H1 (cell line): ENCODE measurements at regions not wholly inside any gene's neighbourhood (a gene's known extent, or its start where the extent isn't known, plus 50 kb on each side); places are given as distances from the start of the nearest gene placed in this dataset.

ENCODE experiments used
- FOSL1 ChIP-seq: IDR thresholded peaks from 2 replicates; pipeline ENCODE4 v1.6.1; 2011; ENCODE audit warnings: mild to moderate bottlenecking, low read depth, low read length, moderate library complexity; ENCODE audit not compliant: insufficient read depth
- SIRT6 ChIP-seq: IDR thresholded peaks from one replicate; pipeline ENCODE4 v1.7.1; 2012; ENCODE audit warnings: low read length, inconsistent platforms
- SP1 ChIP-seq: IDR thresholded peaks from 2 replicates; pipeline ENCODE4 v1.6.1; 2011; ENCODE audit warnings: low read depth, low read length
- SP2 ChIP-seq: IDR thresholded peaks from 2 replicates; pipeline ENCODE4 v1.6.1; 2012; ENCODE audit warnings: mild to moderate bottlenecking, low read length, inconsistent platforms
- ZNF274 ChIP-seq: IDR thresholded peaks from 2 replicates; pipeline ENCODE4 v1.7.0; 2012; ENCODE audit warnings: low read length, borderline replicate concordance; ENCODE audit errors: extremely low read depth
- TF ChIP-seq, protein P1 (sequence below), 3 experiments: IDR thresholded peaks; 1 replicate in 2 of 3; 2 replicates in 1 of 3; pipeline versions ENCODE4 v1.5.1 to v1.6.1; 2011; ENCODE audit warnings: low read length in 3 of 3, mild to moderate bottlenecking in 3 of 3, inconsistent platforms in 2 of 3, low read depth in 1 of 3, moderate library complexity in 1 of 3; ENCODE audit not compliant: insufficient read depth in 1 of 3; ENCODE audit errors: control extremely low read depth in 1 of 3
- TF ChIP-seq, protein P2 (sequence below): fragments of 300-600 bp; sonication (generic); IDR thresholded peaks from 2 replicates; pipeline ENCODE4 v1.7.1; 2012; ENCODE audit warnings: low read length, moderate library complexity, mild to moderate bottlenecking, inconsistent platforms; ENCODE audit not compliant: insufficient replicate concordance
- TF ChIP-seq, protein P3 (sequence below): IDR thresholded peaks from 2 replicates; pipeline ENCODE4 v1.6.1; 2011; ENCODE audit warnings: low read length, improper control_type of control experiment

DNA sequence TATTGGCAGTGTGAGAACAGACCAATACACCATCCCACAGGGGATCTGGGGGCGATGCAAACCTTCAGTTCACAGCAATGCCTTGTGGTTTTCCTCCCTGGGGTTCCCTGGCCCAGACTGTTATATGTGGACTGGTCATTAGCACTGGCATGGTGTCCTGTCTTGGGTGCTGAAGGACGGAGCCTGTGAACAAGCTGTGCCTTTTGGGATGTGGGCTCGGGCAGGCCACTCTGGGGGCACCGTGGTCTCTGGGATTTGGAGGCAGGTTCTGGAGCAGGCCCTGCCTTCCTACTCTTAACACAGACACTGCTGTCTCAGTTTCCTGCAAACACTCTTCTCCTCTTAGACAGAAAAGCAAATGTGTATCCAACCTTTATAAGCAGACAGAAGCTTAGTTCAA is 93.0 kb upstream of the ADRA2C start (continued):
- TF ChIP-seq, protein P1, sequence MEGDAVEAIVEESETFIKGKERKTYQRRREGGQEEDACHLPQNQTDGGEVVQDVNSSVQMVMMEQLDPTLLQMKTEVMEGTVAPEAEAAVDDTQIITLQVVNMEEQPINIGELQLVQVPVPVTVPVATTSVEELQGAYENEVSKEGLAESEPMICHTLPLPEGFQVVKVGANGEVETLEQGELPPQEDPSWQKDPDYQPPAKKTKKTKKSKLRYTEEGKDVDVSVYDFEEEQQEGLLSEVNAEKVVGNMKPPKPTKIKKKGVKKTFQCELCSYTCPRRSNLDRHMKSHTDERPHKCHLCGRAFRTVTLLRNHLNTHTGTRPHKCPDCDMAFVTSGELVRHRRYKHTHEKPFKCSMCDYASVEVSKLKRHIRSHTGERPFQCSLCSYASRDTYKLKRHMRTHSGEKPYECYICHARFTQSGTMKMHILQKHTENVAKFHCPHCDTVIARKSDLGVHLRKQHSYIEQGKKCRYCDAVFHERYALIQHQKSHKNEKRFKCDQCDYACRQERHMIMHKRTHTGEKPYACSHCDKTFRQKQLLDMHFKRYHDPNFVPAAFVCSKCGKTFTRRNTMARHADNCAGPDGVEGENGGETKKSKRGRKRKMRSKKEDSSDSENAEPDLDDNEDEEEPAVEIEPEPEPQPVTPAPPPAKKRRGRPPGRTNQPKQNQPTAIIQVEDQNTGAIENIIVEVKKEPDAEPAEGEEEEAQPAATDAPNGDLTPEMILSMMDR (IDR thresholded peaks at IDR 0.05; ENCODE audit: control extremely low read depth in 1 of 3, insufficient read depth in 1 of 3, low read depth in 1 of 3, low read length in 3 of 3): no peak
- TF ChIP-seq SP1 (no peak), ZNF274 (no peak), SIRT6 (no peak), FOSL1 (no peak), SP2 (no peak)
- TF ChIP-seq, protein P2, sequence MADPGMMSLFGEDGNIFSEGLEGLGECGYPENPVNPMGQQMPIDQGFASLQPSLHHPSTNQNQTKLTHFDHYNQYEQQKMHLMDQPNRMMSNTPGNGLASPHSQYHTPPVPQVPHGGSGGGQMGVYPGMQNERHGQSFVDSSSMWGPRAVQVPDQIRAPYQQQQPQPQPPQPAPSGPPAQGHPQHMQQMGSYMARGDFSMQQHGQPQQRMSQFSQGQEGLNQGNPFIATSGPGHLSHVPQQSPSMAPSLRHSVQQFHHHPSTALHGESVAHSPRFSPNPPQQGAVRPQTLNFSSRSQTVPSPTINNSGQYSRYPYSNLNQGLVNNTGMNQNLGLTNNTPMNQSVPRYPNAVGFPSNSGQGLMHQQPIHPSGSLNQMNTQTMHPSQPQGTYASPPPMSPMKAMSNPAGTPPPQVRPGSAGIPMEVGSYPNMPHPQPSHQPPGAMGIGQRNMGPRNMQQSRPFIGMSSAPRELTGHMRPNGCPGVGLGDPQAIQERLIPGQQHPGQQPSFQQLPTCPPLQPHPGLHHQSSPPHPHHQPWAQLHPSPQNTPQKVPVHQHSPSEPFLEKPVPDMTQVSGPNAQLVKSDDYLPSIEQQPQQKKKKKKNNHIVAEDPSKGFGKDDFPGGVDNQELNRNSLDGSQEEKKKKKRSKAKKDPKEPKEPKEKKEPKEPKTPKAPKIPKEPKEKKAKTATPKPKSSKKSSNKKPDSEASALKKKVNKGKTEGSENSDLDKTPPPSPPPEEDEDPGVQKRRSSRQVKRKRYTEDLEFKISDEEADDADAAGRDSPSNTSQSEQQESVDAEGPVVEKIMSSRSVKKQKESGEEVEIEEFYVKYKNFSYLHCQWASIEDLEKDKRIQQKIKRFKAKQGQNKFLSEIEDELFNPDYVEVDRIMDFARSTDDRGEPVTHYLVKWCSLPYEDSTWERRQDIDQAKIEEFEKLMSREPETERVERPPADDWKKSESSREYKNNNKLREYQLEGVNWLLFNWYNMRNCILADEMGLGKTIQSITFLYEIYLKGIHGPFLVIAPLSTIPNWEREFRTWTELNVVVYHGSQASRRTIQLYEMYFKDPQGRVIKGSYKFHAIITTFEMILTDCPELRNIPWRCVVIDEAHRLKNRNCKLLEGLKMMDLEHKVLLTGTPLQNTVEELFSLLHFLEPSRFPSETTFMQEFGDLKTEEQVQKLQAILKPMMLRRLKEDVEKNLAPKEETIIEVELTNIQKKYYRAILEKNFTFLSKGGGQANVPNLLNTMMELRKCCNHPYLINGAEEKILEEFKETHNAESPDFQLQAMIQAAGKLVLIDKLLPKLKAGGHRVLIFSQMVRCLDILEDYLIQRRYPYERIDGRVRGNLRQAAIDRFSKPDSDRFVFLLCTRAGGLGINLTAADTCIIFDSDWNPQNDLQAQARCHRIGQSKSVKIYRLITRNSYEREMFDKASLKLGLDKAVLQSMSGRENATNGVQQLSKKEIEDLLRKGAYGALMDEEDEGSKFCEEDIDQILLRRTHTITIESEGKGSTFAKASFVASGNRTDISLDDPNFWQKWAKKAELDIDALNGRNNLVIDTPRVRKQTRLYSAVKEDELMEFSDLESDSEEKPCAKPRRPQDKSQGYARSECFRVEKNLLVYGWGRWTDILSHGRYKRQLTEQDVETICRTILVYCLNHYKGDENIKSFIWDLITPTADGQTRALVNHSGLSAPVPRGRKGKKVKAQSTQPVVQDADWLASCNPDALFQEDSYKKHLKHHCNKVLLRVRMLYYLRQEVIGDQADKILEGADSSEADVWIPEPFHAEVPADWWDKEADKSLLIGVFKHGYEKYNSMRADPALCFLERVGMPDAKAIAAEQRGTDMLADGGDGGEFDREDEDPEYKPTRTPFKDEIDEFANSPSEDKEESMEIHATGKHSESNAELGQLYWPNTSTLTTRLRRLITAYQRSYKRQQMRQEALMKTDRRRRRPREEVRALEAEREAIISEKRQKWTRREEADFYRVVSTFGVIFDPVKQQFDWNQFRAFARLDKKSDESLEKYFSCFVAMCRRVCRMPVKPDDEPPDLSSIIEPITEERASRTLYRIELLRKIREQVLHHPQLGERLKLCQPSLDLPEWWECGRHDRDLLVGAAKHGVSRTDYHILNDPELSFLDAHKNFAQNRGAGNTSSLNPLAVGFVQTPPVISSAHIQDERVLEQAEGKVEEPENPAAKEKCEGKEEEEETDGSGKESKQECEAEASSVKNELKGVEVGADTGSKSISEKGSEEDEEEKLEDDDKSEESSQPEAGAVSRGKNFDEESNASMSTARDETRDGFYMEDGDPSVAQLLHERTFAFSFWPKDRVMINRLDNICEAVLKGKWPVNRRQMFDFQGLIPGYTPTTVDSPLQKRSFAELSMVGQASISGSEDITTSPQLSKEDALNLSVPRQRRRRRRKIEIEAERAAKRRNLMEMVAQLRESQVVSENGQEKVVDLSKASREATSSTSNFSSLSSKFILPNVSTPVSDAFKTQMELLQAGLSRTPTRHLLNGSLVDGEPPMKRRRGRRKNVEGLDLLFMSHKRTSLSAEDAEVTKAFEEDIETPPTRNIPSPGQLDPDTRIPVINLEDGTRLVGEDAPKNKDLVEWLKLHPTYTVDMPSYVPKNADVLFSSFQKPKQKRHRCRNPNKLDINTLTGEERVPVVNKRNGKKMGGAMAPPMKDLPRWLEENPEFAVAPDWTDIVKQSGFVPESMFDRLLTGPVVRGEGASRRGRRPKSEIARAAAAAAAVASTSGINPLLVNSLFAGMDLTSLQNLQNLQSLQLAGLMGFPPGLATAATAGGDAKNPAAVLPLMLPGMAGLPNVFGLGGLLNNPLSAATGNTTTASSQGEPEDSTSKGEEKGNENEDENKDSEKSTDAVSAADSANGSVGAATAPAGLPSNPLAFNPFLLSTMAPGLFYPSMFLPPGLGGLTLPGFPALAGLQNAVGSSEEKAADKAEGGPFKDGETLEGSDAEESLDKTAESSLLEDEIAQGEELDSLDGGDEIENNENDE: no peak
- TF ChIP-seq, protein P3, sequence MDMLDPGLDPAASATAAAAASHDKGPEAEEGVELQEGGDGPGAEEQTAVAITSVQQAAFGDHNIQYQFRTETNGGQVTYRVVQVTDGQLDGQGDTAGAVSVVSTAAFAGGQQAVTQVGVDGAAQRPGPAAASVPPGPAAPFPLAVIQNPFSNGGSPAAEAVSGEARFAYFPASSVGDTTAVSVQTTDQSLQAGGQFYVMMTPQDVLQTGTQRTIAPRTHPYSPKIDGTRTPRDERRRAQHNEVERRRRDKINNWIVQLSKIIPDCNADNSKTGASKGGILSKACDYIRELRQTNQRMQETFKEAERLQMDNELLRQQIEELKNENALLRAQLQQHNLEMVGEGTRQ: no peak
- TF ChIP-seq, all 59 proteins: peak for 0
